ENCODE measurements at regions not wholly inside any gene's neighbourhood (a gene's known extent, or its start where the extent isn't known, plus 50 kb on each side); places are given as distances from the start of the nearest gene placed in this dataset.
A peak's percentile ranks its signal among the peaks of the same experiment; 100 is the strongest.

GRCh38 chr10:131848296-131848695, 52.5 kb upstream of the PPP2R2D start:
- peak in 1 of 2 donors; percentile 3 for DNase-seq
- intact Hi-C loops (cut with DNase I; ENCODE audit: low total_unique reads) = no loop called here

GRCh38 chr10:131848741-131849590, 51.8 kb upstream of the PPP2R2D start:
- no peak for DNase-seq

More at GRCh38 chr10:131848296-131848695, 52.5 kb upstream of the PPP2R2D start:
- Histone ChIP-seq H3K27ac (no peak overlapping the region), H3K9me3 (no peaks in the 10 kb centered on the region), H3K4me3 (no peak overlapping the region), H3K36me3 (no peaks in the 10 kb centered on the region), H3K4me1 (no peaks in the 10 kb centered on the region), H3K27me3 (no peaks in the 10 kb centered on the region)
- TF ChIP-seq POLR2A (IDR thresholded peaks at IDR 0.05) (no peak), CTCF (IDR thresholded peaks at IDR 0.05) (no peak)

GRCh38 chr10:131849591-131850382, 51.0 kb upstream of the PPP2R2D start:
- DNase-seq = no peak
- no peak for TF ChIP-seq CTCF (IDR thresholded peaks at IDR 0.05)
- TF ChIP-seq POLR2A (IDR thresholded peaks at IDR 0.05) = no peak

More at GRCh38 chr10:131848741-131849590, 51.8 kb upstream of the PPP2R2D start:
- H3K4me1 ChIP-seq = no peaks in the 10 kb centered on the region
- H3K27ac ChIP-seq = no peak overlapping the region
- no peaks in the 10 kb centered on the region for H3K27me3 ChIP-seq
- H3K36me3 ChIP-seq = no peaks in the 10 kb centered on the region
- no peaks in the 10 kb centered on the region for H3K9me3 ChIP-seq
- TF ChIP-seq POLR2A (IDR thresholded peaks at IDR 0.05) (no peak), CTCF (IDR thresholded peaks at IDR 0.05) (no peak)
- H3K4me3 ChIP-seq = no peak overlapping the region
- intact Hi-C loops (cut with DNase I; ENCODE audit: low total_unique reads) = no loop called here

GRCh38 chr10:131850383-131850870, 50.4 kb upstream of the PPP2R2D start:
- no peaks in the 10 kb centered on the region for H3K36me3 ChIP-seq
- H3K27me3 ChIP-seq = no peaks in the 10 kb centered on the region
- DNase-seq = no peak
- no peak for TF ChIP-seq CTCF (IDR thresholded peaks at IDR 0.05)
- TF ChIP-seq POLR2A (IDR thresholded peaks at IDR 0.05) = no peak
- H3K4me1 ChIP-seq = no peaks in the 10 kb centered on the region
- intact Hi-C loops (cut with DNase I; ENCODE audit: low total_unique reads) = no loop called here
- no peak overlapping the region for H3K27ac ChIP-seq
- H3K9me3 ChIP-seq = no peaks in the 10 kb centered on the region
- no peak overlapping the region for H3K4me3 ChIP-seq

More at GRCh38 chr10:131849591-131850382, 51.0 kb upstream of the PPP2R2D start:
- Histone ChIP-seq H3K4me1 (no peaks in the 10 kb centered on the region), H3K27me3 (no peaks in the 10 kb centered on the region), H3K36me3 (no peaks in the 10 kb centered on the region), H3K27ac (no peak overlapping the region), H3K9me3 (no peaks in the 10 kb centered on the region), H3K4me3 (no peak overlapping the region)
- intact Hi-C loops (cut with DNase I; ENCODE audit: low total_unique reads) = no loop called here

Data from uterus (tissue), 3 donors.